ENCODE measurements at regions not wholly inside any gene's neighbourhood (a gene's known extent, or its start where the extent isn't known, plus 50 kb on each side); places are given as distances from the start of the nearest gene placed in this dataset.
"Not testable (repeated sequence)": the region's sequence is repeated elsewhere in the genome, so short reads cannot be mapped to it uniquely, and the experiment has no call there.

DNA sequence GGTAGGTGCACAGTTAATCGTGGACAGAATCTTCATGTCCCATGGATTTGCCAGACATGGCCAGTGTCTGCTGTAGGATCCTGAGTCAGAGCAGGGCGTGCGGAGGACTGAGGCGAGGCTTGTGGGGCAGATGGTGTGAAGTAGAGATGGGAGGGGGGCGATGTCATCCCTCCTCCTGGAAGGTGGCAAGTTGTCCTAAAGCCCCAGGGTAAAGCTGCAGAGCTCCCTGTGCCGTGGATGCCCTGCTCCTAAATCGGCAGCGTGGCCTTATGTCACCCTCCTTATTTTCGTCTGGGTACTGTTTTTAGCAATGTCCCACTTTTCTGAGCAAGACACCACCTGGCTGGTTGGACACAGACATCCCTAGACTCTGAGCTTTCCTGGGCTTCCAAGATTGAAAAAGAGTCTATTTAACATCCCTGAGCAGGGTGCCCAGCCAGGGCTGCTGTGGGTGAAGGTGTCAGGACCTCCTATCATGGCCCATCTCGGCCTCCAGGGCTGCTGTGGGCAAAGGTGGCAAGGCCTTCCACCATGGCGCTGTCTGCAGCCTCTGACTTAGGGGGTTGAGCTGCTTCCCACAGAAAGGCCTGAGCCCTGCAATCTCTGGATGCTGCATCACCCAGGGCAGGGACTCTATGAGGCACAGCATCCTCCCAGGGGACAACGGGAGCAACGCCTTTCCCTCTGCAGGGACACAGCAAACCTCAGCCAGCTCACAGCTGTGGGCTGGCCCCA lies 145.4 kb downstream of the TTLL2 start:
- DNase-seq (ENCODE audit: low read depth in 2 of 2), result no peak

DNA sequence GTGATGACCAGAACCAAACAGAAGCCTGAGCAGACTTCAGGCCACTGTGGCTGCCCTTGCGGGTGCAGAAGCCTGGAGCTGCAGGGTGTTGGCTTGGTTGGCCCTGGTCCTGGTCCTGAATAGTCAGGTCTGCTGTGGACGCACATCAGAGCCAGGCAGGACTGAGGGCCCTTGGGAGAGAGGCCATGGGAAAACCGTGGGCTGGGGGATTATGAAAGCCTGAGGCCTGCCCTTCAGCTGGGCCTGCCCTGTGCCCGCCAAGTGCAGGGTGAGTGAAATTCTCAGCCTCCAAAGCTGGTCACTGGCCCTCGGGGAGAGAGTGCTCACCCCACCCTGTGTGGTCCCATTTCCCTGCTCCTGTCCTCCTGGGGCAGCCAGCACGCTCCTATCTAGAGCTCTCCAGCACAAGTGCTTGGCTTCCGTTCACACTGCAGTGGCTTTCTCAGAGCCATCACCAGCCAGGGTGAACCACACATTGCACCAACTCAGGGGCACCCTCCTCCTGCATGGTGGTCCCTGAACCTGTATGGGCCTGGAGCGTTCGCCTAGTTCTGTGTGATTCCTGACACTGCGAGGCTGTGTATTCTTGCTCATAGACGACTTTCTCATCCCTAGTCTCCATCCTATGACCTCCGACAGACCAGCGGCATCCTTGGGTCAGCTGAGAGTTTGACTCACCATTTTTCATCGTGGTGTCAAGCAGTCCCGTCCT lies 146.1 kb downstream of the TTLL2 start:
- DNase-seq (ENCODE audit: low read depth in 2 of 2), result no peak

DNA sequence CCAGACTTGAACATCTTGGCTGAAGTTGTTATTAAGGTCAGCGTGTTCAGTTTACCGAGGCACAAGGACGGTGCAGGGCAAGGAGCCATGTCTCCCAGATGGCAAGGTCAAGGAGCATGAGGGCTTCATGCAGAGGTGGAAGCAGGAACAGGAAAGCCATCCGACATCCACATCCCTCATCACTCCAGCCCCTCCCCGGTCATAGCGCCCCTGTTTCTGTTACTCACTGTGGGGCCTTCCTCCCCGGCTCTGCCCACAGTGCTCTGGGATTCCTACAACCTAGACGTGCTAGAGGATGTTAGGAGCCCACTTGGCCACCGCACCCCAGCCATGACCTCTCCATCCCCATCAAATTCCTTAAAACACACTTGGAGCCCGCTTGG lies 146.7 kb downstream of the TTLL2 start:
- no peak for DNase-seq (ENCODE audit: low read depth in 2 of 2)

DNA sequence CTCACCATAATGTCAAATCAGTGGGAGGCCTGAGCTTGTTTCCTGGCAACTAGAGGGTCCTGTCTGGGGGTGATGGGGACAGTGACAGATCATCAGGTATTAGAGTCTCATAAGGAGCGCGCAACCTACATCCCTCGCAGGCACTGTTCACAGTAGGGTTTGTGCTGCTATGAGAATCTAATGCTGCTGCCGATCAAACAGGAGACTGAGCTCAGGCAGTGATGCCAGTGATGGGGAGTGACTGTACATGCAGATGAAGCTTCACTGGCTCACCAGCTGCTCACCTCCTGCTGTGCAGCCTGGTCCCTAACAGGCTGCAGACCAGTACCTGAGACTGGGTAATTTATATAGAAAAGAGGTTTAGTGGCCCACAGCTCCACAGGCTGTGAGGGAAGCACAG lies 147.3 kb downstream of the TTLL2 start:
- DNase-seq (ENCODE audit: low read depth in 2 of 2), result no peak

DNA sequence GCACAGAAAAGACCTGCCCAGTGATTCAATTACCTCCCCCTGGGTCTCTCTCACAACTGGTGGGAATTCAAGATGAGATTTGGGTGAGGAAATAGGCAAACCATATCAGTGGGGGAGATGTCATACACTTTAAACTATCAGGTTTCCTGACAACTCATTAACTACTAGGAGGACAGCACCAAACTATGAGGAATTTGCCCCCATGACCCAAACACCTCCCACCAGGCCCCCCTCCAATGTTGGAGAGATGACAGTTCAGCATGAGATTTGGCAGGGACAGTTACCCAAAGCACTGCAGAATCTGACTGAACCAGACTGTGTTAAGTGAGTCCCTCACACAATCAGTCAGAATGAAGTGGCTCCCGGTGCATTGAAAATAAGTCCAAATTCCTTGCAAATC lies 148.0 kb downstream of the TTLL2 start:
- no peak for DNase-seq (ENCODE audit: low read depth in 2 of 2)

DNA sequence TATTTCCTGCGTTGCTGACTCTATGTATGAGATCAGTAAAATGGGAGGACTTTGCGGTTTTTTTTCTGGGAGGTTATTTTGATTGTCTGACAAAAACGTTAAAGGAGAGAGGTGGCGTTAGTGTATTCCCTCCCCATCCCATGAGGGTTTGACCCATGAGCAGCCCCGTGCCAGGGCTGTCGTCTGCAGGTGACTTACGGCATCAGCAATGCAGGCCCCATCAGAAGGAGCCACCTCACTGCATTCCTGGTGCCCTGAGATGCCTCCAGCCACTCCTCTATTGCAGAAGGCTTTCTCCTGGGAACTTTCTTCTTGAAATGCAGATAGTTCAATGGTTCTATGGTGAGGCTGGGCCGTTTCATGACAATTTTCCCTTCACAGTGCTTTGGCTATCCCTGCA lies 149.3 kb downstream of the TTLL2 start:
- no peak for DNase-seq (ENCODE audit: low read depth in 2 of 2)

DNA sequence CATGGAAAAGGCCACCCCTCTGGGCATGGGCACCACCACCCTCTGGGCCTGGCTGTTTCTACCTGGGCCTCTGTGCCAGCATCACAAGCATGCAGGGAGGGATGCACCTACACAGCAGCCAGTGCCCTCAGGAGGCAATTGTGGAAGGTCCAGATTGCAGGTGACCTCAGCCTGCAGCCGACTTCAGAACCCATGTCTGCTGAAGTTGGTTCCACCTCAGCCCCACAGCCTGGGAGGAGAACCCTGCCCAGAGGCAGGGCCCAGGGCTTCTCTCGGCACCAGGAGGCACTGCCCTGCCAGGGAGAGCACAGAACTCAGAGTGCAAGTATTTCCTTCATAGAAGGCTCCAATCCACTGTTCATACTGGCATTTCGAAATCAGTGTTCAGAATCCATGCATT lies 149.8 kb downstream of the TTLL2 start:
- no peak for DNase-seq (ENCODE audit: low read depth in 2 of 2)

DNA sequence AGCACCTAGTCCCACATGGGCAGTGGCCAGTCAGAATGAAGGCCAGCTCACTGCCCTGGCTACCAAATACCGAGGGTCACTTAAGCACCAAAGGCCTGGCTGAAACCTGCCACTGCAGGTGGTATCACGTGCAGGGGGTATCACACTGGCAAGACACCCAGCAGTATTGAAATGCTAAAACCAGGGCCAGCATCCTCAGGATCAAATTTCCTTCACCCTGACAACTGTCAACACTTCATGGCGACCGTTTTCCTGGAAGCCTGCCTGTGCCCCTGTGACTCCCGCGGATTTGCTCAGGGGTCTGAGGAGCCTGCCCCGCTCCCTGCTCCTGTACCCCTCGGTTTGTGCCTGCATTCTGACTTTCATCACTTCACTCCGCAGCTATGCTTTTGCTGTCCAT lies 151.1 kb downstream of the TTLL2 start:
- DNase-seq (ENCODE audit: low read depth in 2 of 2), result no peak

DNA sequence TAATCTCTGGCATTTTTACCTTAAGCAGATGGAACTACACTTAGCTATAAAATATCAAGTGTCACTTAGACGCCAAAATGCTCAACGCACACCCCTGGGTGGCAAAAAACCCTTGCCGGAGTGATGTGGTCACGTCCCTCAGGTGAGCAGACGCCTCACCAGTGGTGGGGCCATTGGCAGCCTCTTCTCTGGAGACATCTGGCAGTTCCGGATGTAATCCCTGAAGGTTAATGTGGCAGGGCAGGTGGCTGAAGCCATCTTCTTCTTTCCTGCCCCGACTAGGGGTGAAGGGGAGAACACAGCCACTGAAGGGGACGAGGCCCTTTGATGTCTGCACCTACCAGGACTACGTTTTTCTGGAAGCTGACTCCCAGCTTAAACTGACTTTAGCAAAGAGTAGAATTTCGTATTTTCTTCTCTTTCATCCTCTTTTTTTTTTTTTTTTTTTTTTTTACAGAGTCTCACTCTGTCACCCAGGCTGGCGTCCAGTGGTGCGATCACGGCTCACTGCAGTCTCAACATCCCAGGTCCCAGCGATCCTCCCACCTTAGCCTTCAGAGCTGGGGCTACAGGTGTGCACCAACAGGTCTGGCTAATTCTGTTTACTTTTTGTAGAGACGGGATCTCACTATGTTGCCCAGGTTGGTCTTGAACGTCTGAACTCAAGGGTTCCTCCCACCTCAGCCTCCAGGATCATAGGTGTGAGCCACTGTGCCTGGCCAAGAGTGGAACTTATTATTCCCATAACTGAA lies 152.1 kb downstream of the TTLL2 start:
- DNase-seq (ENCODE audit: low read depth in 2 of 2), result no peak

DNA sequence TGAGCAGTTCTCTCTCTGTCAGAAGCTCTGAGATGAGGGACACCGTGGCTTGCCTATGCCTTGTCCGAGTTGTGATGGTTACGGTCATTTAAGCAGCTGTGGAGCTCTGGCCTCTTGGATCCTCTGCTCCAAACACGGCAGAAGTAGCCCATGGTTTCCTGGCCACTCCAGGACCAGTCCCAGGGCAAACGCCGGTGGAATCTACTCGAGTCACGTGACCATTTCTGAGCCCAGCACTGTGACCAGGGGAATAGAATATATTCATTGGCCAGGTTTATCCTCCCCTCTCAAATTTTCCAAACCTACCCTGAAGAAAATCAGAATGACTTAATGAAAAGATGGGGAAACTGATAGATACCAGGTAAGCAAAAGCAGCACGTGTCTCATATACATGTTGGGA lies 152.8 kb downstream of the TTLL2 start:
- no peak for DNase-seq (ENCODE audit: low read depth in 2 of 2)

DNA sequence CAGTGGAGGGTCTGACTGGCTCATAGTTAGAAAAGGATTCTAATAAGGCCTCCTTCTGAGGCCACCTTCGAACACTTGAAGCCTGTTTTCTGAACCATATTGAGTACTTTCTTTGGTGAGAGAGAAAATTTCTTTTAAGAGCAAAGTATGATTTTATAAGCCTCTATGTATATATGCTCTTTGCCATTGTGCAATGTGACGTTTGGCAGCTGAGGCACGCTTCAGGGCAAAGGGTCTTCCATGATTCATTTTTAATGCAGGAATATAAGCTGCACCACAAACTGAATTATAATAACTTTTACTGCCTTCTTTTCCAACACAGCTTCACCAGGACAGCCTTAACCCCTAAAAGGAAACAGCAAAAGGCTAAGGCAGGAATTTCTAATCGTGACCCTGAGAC lies 154.4 kb downstream of the TTLL2 start:
- DNase-seq (ENCODE audit: low read depth in 2 of 2), result no peak

DNA sequence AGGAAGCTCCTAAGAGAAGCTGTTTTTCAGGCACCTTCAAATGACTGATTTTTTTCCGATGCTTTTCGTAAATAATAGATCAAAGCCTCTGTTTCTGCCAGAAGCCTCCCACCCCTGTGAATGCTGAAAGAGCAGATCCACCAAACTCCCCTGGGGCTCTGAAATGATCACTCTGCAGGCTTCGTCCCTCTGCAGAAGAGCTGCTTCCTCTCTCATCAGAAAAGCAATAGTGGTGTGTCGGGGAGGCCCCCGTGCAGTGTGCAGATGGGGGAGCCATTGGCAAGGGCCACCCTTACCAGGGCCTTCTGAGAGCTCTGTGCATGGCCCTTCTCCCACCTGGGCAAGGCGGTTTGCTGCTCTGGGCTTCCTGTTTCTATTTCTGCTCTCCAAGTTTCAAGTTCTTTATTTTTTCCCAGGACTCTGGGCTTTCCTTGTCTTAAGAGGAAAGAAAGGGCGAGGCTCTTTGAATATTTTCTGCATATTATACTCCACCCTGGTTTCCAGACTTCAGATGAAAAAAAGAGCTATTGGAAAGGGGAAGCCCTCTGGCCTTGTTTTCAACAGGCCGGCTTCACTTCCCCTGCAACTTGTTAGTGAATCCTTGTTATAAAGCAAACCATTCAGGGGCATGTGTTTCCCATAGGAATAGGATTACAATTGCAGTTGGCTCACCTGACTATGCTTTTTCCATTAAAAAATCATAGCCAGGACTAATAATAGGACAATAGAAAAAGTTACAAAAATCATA lies 155.2 kb downstream of the TTLL2 start:
- DNase-seq (ENCODE audit: low read depth in 2 of 2), result peak; percentile 53 to 77

DNA sequence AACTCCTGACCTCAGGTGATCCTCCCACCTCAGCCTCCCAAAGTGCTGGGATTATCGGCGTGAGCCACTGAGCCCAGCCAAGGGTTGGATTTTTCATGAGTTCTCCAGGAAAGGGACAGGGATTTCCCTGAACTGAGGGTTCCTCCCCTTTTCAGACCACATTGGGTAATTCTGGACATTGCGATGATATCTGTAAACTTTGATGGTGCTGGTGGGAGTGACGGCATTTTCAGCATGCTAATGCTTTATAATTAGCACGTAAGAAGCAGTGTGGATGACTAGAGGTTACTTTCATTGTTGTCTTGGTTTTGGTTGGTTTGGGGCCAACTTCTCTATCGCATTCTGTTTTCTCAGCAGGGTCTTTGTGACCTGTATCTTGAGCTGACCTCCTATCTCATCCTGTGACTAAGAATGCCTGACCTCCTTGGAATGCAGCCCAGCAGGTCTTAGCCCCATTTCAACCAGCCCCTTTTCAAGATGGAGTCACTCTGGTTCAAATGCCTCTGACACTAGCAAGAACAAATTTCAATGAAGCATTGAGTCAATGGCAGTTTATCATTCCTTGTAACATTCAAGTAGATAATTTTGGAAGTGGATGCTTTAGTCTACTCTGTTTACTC lies 156.5 kb downstream of the TTLL2 start:
- DNase-seq (ENCODE audit: low read depth in 2 of 2), result peak in 1 of 2 donors; percentile 26

DNA sequence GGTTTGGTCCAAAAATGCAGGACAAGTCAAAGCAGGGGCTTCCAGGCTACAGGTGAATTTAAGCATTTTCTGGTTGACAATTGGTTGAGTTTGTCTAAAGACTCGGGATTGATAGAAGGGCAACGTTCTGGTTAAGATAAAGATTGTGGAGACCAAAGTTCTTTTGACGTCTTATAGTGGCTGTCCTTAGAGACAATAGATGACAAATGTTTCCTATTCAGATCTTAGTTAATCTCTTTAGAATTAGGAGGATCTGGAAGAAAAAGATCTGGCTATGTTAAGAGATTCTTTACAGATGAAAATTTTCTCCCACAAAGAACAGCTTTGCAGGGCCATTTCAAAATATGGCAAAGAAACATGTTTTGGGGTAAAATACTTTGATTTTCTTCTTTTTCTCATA lies 157.9 kb downstream of the TTLL2 start:
- not testable (repeated sequence) for DNase-seq (ENCODE audit: low read depth in 2 of 2)

DNA sequence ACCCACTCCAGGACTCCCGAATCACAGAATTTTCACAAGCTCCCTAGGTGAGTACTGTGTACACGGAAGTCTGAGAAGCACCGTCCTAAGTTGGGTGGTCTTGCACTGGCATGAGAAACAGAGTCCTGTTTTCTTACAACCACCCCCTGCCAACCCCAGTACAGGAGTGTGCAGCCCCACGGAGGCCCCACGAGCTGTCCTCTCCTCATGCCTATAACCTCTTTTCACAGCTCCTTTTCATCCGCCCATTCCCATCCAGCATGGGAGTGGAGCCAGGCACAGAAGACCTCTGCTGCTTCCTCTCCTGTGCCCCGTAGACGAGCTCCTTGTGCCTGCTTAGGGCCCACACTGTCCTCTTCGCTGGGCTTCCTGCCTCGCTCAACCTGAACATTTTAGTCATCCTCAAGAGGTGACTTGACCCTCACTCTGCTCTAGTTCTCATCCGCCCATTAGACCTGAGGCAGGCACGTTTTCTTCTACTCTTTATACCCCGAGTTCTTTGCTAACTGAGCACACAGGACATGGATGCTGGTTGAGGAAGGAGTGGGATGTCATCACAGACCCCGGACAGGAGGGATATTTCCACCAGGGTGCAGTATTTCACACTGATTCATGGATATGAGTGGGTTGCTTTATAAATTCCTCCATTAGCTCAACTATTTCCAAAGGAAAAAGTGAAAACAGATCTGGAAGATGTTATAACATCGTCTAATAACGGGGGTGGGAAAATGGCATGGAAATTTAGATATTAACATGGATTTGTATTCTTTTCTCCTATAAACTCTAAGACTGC lies 160.5 kb downstream of the TTLL2 start:
- DNase-seq (ENCODE audit: low read depth in 2 of 2), result peak; percentile 63 to 68

DNA sequence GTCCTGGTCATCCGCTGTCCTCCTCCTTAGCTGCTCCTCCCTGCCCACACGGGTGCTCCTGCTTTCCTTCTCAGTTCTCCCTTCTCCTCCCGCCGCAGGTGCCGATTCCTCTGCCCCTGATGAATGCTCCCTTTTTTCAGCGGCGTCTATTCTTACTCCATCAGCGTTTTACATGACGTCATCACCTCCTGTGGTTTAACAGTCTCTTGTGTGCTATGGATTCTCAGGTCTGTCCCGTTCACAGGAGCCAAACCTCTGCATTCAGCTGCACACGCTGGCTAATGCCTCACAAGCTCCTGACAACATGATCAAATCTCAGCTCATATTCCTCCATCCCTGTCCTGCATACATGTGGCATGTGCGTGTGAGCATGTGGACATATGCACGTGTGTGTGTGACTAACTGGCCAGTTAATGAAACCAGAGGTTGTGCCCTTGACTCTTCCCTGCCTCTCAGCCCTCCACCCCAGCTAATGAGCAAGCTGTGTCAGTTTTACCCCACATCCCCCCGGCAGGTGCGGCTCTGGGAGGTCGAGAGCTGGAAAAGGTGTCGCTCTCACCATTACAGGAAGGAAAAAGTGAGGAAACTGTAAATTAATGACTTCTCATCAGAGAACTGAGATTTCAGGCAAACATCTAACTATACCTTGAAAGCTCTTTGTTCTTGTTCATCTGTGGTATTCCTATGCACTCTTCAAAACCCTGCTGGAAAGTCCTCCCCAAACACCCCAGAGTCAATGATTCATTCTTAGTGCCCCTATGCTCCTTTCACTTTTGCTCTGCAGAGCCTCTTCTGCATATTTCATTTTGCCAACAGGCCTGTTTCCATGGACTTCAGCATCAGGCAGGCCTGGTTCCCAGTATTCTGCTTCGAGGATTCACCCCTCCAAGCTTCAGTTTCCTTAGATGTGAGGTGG lies 163.1 kb downstream of the TTLL2 start:
- no peak for DNase-seq (ENCODE audit: low read depth in 2 of 2)

DNA sequence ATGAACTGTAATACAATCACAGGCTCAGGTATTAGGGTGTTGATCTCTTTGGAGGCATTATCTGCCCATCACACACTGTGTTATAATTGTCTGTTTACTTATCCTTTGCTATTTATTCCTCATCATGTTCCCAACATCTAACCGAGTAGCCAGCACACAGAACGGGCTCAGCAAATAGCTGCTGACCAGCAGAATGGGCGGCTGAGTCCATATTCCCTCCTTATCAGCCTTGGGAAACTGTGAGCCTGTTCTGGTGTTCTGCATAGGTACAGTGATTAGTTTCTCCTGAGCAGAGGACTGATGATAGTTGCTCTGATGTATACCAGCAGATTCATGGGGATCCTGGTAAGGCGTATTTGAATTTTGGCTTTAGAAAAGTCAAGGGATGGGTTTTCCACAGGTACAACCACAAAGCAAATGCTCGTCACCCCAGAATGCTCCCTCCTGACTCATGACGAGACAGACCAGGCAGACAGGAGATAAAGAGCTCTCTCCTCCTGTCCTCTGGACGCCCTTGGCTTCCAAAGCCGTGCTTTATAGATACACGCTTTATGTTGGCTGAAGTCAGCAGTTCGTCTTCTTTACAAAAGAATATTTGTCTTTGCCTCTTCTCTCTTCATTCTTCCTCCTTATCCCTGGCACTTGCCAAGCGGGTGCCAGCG lies 166.7 kb downstream of the TTLL2 start:
- no peak for DNase-seq (ENCODE audit: low read depth in 2 of 2)

DNA sequence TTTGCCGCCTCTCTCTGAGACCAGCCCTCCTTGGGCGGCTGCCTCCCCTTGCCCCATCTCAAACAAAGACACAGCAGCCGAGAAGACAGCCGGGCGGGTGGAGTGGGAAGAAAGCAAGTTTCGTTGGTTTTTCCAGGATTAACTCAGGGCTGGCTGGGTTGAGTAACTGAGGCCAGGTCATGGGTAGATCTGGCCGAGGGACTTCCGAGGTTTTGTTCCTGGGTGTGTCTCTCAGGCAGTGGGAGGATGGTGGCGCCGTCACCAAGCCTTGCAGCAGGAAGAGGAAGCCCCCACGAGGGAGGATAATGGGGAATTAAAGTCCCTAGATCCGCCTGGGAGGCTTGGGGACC lies 167.2 kb downstream of the TTLL2 start:
- DNase-seq (ENCODE audit: low read depth in 2 of 2), result no peak

DNA sequence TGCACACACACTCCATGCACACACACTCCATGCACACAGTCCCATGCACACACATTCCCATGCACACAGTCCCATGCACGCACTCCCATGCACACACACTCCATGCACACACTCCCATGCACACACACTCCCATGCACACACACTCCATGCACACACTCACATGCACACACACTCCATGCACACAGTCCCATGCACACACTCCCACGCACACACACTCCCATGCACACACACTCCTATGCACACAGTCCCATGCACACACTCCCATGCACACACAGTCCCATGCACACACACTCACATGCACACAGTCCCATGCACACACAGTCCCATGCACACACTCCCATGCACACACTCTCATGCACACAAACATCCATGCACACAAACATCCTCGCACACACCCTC lies 168.4 kb downstream of the TTLL2 start:
- no peak for DNase-seq (ENCODE audit: low read depth in 2 of 2)
